GM21723 (cell line): ENCODE measurements at regions not wholly inside any gene's neighbourhood (a gene's known extent, or its start where the extent isn't known, plus 50 kb on each side); places are given as distances from the start of the nearest gene placed in this dataset.
"Not testable (repeated sequence)": the region's sequence is repeated elsewhere in the genome, so short reads cannot be mapped to it uniquely, and the experiment has no call there.

Source experiments
- ATAC-seq: cut with Tn5 transposase; IDR thresholded peaks from one replicate; pipeline ENCODE4 v1.9.1; 2021; ENCODE audit warnings: mild to moderate bottlenecking, moderate library complexity; ENCODE audit not compliant: unreplicated experiment

GRCh38 chr6:170006071-170006899 lies 254.9 kb downstream of the ERMARD start:
- no peak for ATAC-seq

DNA sequence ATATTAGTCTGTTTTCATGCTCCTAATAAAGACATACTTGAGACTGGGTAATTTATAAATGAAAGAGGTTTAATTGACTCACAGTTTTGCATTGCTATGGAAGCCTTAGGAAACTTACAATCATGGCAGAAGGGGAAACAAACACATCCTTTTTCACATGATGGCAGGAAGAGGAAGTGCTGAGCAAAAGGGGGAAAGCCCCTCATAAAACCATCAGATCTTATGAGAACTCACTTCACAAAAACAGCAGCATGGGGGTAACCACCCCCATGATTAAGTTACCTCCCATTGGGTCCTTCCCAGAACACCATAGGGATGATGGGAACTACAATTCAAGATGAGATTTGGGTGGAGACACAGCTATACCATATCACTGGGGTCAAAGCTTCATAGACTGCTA lies 254.2 kb downstream of the ERMARD start:
- ATAC-seq = no peak

DNA sequence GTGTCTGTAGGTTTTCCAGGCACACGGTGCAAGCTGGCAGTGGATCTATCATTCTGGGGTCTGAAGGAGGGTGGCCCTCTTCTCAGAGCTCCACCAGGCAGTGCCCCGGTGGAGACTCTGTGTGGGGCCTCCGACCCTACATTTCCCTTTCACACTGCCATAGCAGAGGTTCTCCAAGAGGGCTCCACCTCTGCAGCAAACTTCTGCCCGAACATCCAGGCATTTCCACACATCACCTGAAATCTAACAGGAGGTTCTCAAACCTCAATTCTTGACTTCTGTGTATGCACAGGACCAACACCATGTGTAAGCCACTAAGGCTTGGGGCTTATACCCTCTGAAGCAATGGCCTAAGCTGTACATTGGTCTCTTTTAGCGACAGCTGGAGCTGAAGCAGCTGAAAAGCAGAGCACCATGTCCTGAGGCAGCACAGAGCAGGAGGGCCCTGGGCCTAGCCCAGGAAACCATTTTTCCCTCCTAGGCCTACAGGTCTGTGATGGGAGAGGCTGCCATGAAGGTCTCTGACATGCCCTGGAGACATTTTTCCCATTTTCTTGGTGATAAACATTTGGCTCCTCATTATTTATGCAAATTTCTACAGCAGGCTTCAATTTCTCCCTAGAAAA lies 253.3 kb downstream of the ERMARD start:
- no peak for ATAC-seq

DNA sequence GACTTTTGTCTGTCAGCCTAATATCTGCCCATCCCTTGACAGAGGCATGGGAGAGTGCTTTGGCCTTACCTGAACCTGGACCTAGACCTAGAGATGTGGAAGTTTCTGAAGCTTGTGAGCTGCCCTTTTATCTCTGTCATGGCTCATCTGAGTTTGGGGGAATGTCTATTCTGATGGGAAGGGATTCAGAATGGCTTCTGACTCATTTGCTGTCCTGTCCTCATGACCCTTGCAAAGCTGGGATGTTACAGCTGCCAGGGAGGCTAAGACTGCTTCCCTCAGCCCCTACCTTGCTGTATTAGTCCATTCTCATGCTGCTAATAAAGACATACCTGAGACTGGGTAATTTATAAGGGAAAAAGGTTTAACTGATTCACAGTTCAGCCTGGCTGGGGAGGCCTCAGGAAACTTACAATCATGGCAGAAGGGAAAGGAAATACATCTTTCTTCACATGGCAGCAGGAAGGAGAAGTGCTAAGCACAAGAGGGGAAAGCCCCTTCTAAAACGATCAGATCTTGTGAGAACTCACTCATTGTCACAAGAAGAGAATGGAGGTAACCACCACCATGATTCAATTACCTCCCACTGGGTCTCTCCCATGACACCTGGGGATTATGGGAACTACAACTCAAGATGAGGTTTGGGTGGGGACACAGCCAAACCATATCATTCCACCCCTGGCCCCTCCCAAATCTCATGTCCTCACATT lies 252.2 kb downstream of the ERMARD start:
- ATAC-seq = no peak

DNA sequence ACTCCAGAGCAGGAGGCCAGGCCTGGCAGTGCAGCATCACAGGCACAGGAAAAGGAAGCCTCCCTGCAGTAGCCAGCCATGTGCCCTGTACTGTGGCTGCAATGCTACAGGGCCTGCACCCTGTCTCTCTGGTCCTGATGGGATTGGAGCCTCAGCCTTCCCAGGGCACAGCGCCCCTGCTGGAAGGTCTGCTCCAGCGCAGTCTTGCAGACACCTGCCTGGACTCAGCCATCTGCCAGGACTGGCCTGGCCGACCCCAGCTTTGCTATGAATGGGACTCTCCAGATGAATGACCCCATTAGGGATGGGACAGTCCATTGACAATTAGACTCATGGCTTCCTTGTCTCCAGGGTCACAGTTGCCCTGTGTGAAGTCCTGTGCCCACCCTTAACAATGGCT lies 251.6 kb downstream of the ERMARD start:
- no peak for ATAC-seq

GRCh38 chr6:170001782-170002181 lies 250.4 kb downstream of the ERMARD start:
- not testable (repeated sequence) for ATAC-seq

GRCh38 chr6:170000071-170000843 lies 248.8 kb downstream of the ERMARD start:
- ATAC-seq = no peak

- no peak for ATAC-seq
Observed at GRCh38 chr6:169999367-169999766, 247.9 kb downstream of the ERMARD start.

DNA sequence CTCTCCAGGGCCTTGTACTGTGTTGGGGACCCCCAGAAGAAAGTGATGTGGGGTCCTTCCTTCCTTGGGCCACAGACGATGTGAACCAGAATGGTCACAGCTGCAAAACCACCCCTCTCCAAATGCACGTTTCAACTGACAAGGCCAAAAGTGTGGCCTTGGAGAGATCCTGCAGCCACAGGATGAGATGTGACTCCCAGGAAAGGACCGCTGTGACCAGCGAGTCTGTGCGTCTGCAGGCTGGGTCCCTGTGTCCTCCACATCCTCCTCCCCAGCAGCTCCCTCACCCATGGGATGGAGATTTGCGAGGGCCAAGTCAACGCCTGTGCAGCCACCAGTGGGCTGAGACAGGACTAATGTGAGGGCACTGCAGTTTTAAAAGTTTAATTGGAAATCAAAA lies 247.0 kb downstream of the ERMARD start:
- no peak for ATAC-seq

DNA sequence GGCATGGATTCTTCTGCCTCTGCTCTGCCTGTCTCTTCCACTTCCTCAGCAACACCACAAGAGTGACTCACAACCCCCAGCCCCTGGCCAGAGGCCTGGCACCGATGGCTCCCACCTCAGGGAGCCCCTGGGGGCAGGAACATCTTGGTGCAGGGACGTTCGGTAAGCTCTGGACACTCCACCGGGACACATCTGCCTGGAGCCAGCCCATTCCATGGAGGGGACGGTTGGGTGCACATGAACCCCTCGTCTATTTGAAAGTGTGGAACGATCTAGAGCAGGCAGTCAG lies 246.5 kb downstream of the ERMARD start:
- no peak for ATAC-seq

DNA sequence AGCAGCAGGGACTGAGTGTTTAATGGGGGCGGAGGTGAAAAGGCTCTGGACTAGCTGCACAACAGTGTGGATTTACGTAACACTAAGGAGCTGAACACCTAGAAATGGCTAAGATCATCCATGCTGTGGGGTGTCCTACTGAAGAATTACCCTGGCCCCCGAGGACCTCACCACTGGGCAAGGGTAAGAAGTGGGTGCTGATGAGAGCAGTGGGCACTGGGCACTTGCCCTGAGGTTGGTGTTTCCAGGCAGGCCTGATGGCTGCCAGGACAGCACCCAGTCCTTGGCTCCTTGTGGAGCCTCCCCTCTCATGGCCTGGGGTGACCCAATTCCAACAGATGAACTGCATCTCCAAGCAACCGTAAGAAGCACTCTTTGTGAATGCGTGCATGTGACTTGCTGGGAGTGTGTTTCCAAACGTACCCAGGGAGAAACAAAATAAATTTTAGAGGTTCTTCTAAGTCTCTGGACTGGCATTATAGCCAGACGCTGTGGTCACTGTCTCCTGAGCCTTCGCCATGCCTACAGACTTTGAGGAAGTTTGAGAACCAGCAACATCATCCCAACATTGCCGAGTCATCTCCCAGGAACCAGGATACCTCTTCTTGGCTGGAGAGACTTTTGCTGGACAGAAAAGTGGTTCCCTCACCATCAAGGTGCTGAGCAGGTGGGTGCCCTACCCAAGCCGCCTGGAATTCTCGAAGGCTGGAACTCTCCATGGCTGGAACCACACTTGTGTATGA lies 245.9 kb downstream of the ERMARD start:
- ATAC-seq = no peak

- no peak for ATAC-seq
Observed at GRCh38 chr6:169996378-169997051, 245.1 kb downstream of the ERMARD start.

DNA sequence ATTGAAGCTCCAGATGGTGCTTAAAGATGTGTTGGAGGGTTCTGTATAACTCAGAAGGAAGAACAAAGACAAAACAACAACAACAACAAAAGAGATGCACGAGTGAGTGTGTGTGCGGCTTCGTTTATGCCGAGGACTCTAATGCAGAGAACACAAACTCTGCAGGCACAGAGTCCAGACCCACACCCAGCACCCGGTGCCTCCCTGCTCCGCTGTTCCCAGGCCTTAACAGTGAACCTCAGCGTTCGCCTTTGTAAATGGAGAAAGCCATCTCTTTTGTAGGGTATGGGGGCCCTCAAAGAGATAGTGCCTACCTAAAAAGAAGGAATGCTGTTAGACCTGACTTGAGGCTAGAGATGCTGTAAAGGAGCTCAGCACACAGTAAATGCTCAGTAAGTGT lies 243.3 kb downstream of the ERMARD start:
- no peak for ATAC-seq

DNA sequence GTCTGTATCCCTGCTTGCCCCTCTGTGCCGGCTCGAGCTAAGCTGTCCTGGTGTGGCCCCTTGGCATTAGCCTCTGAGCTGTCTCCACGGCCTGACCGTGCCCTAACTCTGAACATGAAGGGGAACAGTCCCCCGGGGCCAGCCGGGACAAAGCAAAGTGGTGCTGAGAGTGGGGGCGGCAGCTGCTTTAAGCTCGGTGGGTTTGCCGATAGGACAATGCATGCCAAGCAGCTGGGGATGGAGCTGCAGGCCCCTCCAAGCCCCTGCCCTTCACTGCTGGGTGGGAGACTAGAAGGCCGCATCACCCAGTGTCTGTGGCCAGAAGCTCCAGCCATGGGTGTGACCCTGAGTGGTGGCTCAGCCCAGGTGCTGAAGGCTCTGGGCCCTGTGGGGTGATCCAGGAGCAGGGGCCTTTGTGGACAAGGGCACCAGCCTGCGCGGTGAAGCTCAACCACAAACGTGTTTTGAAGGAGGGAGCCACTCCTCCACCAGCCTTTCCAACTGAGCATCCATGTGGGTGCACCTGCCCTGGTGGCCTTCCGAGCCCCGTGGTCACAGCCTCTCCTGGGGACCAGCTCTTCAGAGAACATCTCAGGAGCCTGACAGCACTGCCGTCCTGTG lies 242.5 kb downstream of the ERMARD start:
- no peak for ATAC-seq

DNA sequence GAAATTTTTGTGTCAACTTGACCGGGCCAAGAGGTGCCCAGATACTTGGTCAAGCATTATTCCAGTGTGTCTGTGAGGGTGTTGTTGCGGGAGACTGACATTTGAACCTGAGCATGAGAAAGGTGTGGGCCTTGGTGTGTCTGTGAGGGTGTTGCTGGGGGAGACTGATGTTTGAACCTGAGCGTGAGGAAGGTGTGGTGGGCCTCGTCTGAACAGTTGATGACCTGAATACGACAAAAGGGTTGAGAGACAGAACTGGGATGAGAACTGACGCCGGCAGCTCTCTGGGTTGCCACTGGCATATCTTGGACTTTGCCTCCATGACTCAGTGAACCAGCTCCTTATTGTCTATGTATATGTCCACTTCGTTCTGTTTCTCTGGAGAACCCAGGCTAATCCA lies 240.5 kb downstream of the ERMARD start:
- ATAC-seq = no peak

DNA sequence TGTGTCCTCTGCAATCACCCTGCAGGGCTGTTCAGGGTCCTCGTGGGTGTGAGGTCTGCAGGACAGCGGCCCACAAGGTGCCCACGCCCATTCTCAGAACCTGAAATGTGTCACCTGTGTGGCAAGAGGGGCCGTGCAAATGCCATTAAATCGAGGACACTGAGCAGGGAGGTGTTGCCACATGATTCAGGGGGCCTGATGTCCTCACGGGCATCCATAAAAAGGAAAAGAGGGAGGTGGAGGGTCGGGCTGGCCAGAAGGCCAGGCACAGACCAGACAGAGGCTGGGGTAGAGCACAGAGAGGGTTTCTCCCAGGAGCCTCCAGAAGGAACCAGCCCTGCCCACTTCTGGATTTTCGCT lies 239.6 kb downstream of the ERMARD start:
- no peak for ATAC-seq

- ATAC-seq = peak; percentile 75
Observed at GRCh38 chr6:169990095-169991030, 238.9 kb downstream of the ERMARD start.

DNA sequence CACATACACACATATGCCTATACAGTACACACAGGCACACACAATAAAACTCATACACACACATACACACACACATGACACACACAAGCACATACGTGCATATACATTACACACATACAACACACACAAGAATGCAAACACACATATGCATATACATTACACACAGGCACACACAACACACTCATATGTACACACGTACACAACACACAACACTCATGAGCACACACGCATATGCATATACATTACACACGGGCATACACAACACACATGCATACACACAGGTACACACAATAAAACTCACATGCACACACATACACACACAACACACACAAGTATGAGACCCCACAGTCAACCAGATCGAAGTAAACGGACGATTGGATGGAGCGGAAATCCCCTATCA lies 238.2 kb downstream of the ERMARD start:
- no peak for ATAC-seq
